NCI-H524 (cell line): ENCODE measurements at regions not wholly inside any gene's neighbourhood (a gene's known extent, or its start where the extent isn't known, plus 50 kb on each side); places are given as distances from the start of the nearest gene placed in this dataset.
"Not testable (repeated sequence)": the region's sequence is repeated elsewhere in the genome, so short reads cannot be mapped to it uniquely, and the experiment has no call there.

Source experiments
- DNase-seq, 2 experiments: peaks; one replicate each; lab custom pipeline; 2025; lab: John Stamatoyannopoulos, UW

DNA sequence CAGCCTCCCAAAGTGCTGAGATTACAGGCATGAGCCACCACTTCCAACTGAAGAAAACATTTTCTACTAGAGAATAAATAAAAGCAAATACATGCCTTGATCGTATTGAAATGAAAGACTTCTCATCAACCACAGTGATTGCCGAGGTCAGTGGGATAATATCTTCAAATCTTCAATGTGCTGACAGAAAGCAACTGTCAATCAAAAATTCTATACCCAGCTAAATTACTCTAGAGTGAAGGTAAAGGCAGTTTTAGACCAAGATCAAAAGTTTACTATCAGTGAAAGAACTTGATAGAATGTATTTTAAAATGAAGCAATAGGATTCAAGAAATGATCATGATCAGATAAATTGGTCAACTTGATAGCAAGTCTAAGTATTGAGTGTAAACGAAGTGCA, 130.6 kb downstream of the BRD1 start:
- no peak for DNase-seq

- DNase-seq = no peak
These were observed 133.0 kb downstream of the BRD1 start for GRCh38 chr22:49694462-49695260.

- DNase-seq = no peak
These were observed 133.8 kb downstream of the BRD1 start for GRCh38 chr22:49693848-49694247.

GRCh38 chr22:49693416-49693815, 134.3 kb downstream of the BRD1 start:
- DNase-seq = no peak

DNA sequence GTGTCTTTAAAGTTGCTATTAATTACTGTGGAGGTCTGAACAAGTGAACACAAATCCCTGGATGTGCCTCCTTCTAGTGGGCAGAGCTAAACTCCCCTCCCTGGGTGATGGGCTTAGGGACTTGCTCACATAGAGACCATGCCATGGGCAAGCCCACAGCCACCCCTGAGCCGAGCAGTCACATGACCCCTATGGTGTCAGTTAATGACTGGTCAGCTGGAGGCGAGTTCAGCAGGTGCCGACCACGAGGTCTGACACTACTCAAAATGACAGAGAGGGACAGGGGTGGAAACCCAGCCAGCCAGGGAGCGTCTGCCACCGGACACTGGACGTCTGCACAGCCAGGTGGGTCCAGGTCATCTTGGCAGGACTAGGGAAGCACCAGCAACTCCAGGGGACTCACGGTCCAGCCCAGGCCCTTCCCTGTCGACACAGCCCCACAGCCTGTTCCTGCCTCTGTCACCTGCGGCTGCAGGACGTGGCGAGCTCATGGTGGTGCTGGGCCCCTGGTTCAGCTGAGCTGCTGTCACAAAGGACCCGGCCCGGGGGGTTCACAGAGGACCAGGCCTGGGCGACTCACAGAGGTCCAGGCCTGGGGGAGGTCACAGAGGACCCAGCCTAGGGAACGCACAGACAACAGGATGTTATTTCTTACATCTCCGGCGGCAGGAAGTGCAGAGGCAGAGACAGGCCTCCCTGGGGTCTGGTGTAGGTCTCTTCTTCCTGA, 135.0 kb downstream of the BRD1 start:
- DNase-seq = no peak

GRCh38 chr22:49691256-49691655, 136.4 kb downstream of the BRD1 start:
- no peak for DNase-seq

- no peak for DNase-seq
These were observed 137.2 kb downstream of the BRD1 start for GRCh38 chr22:49690454-49690853.

- DNase-seq = no peak
These were observed 137.8 kb downstream of the BRD1 start for GRCh38 chr22:49689858-49690257.

- no peak for DNase-seq
These were observed 138.4 kb downstream of the BRD1 start for GRCh38 chr22:49689255-49689770.

DNA sequence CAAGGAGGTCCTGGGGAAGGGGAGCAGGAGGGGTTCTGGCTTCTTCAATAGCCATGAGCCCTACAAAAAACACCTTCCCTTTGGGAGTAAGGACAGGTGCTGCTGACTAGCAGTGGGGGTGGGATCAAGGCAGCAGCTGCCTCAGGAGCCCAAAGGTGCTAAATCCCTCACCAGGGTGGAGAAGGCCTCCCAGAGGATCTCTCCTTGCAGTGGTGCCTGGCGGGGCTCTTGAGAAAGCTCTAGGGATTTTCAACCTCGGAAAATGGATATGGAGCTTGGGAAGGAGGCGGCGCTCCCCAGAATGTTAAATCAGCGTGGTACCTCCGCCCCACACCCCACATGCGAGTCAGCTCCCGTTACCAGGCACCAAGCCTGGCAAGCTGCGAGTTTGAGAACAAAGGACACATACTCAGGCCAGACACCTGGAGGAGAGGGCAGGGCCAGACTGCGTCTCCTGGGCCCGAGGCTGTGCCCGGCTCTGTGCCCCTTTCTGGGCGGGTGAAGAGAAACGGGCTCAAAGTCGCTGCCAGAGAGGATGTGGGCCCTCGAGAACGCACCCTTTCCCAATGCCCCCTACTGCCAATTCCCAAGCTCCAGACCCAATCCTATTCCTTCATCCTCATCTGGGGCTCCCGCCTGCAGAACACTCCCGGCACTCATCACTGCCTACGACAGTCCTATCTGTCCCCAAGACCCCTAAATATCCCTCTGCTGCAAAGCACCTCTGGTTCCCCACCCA, 139.0 kb downstream of the BRD1 start:
- no peak for DNase-seq

DNA sequence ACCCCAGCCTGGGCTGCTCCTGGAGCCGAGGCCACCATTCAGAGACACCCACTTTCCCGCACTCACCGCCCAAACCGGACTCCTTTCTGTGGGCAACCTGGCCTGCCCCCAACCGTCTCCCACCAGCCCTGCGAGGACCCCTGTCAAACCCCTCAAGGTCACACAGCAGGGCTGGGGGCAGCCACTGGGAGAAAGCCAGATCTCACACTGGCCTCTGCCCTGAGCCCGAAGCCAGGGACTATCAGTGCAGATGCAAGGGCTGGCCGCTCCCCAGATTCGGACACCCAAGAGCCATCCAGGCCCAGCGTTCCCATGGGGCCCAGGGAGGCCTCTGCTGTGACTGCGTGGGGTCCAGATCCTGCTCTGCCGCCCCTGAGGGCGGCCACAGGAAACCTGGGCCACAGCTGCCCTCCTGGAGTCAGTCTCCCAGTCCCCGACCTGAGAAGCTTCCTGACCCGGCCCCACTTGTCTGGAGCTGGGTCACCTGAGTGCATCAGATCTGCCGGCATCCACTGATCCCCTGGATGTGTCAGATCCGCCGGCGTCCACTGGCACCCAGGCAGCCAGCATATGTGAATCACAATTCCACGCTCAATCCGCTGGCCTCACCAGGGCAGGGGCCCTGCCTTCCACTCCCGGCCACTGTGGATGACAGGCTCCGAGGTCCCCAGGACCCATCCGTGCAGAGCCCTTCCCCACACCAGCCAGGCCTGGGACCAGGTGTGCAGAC, 139.7 kb downstream of the BRD1 start:
- DNase-seq = no peak

DNA sequence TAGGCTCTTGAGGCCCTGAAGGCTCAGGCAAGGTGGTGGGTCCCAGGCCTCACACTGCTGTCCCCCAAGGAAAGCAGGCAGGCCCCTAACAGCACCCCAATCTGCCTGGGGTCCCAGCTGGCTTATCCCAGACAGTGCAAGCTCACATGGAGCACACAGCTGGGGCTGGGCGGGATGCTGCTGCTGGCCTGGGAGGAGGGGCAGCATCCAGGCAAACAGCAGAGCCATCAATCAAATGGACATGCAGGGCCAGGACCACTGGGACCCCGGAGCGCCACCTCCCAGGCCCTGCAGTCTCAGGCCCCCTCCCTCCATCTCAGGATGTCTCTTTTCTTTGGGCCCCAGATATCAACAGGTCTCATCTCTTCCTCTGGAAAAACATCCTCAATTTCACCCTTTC, 140.3 kb downstream of the BRD1 start:
- no peak for DNase-seq

GRCh38 chr22:49686495-49687219, 141.0 kb downstream of the BRD1 start:
- no peak for DNase-seq

GRCh38 chr22:49685686-49686085, 142.0 kb downstream of the BRD1 start:
- no peak for DNase-seq

- DNase-seq = no peak
These were observed 142.6 kb downstream of the BRD1 start for GRCh38 chr22:49685116-49685515.

DNA sequence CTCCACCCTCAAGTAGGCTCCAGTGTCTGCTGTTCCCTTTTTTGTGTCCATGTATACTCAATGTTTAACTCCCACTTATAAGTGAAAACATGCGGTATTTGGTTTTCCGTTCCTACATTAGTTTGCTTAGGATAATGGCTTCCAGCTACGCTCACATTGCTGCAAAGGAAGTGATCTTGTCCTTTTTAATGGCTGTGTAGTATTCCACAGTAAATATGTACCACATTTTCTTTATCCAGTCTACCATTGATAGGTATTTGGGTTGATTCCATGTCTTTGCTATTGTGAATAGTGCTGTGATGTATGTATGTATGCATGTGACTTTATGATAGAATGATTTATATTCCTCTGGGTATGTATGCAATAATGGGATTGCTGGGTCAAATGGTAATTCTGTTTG, 144.6 kb downstream of the BRD1 start:
- no peak for DNase-seq

- not testable (repeated sequence) for DNase-seq
These were observed 146.9 kb downstream of the BRD1 start for GRCh38 chr22:49680819-49681218.

DNA sequence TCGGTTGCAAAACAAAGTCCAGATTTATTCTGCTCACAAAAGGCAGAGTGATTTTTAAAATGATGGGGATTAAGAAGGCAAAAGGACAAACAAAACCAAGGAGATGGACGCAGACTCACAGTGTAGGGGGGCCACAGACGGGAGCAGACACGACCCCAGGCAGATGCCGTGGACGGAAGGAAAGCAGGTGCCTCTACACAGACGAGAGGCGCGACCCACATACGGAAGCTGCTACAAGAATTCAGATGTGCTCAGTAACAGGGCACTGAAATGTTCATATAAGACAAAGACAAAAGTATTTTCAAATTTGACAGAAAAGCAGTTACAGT, 148.9 kb downstream of the BRD1 start:
- no peak for DNase-seq

DNA sequence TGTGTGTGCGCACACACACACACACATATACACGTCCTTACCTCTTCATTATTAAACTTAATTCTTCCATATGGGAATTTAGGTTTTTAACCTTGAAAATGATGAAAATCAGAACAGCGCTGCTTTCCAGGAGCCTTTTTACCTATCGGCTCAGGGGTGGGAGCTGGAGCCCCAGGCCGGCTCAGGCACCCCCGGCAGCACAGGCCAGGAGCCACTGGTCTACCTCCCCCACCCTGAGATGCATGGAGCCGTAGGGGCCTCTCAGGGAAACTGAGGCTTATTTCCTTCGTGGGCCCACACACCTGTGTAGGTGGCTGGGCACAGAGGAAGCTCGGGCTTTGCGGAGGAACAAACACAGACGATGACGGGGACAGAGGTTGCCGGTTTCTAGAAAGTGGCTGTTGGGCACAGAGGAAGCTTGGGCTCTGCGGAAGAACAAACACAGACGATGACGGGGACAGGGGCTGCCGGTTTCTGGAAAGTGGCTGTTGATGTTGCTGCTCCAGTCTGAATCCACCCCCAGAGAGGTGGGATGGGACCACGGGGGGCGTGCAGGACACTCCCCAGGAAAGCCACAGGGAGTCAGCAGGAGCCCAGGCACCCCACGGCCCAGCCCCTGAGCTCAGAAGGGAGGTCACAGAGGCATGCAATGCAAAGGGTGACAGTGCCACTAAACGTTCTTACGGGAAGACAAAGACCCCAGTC, 149.4 kb downstream of the BRD1 start:
- no peak for DNase-seq

DNA sequence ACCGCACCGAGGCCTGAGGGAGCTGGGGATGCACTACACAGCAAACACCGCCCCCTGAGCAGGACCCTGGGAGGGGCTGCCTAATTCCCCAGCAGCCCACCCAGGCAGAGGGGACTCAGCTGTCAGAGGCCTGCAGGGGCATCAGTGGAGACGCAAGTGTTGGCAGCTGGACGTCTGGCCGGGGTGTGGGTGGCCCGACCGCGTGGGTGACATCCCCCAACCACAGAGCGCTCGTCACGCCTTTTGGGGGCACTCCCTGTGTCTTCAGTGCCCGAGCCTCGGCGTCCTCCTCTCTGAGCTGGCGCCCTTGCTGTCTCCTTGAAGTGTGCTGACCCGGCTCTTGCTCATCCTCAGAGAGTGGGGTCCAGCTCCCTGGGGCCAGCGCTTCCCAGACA, 150.2 kb downstream of the BRD1 start:
- DNase-seq = no peak
